HG03196 (cell line): ENCODE measurements at regions not wholly inside any gene's neighbourhood (a gene's known extent, or its start where the extent isn't known, plus 50 kb on each side); places are given as distances from the start of the nearest gene placed in this dataset.

Experiments
- ATAC-seq: cut with Tn5 transposase; IDR thresholded peaks from one replicate; pipeline ENCODE4 v1.9.1; 2021; ENCODE audit not compliant: unreplicated experiment

GRCh38 chr21:35663856-35664606 lies 396.3 kb downstream of the SETD4 start:
- no peak for ATAC-seq

GRCh38 chr21:35658242-35658641 lies 402.1 kb downstream of the SETD4 start:
- no peak for ATAC-seq

GRCh38 chr21:35652872-35653271 lies 407.5 kb downstream of the SETD4 start:
- no peak for ATAC-seq

- ATAC-seq, result no peak
Measured at GRCh38 chr21:35652196-35652595, 408.1 kb downstream of the SETD4 start.

- no peak for ATAC-seq
Measured at GRCh38 chr21:35651196-35651595, 409.1 kb downstream of the SETD4 start.

- no peak for ATAC-seq
Measured at GRCh38 chr21:35649186-35649585, 411.1 kb downstream of the SETD4 start.

GRCh38 chr21:35648512-35648911 lies 411.8 kb downstream of the SETD4 start:
- no peak for ATAC-seq

- no peak for ATAC-seq
Measured at GRCh38 chr21:35646606-35647005, 413.7 kb downstream of the SETD4 start.

GRCh38 chr21:35645991-35646390 lies 414.3 kb downstream of the SETD4 start:
- no peak for ATAC-seq

GRCh38 chr21:35644523-35644922 lies 415.8 kb downstream of the SETD4 start:
- no peak for ATAC-seq

GRCh38 chr21:35643176-35643575 lies 417.1 kb downstream of the SETD4 start:
- ATAC-seq, result no peak

GRCh38 chr21:35641271-35642016 lies 418.9 kb downstream of the SETD4 start:
- ATAC-seq, result no peak

- no peak for ATAC-seq
Measured at GRCh38 chr21:35637431-35637830, 422.9 kb downstream of the SETD4 start.

- ATAC-seq, result no peak
Measured at GRCh38 chr21:35635994-35636393, 424.3 kb downstream of the SETD4 start.

- no peak for ATAC-seq
Measured at GRCh38 chr21:35635261-35635660, 425.1 kb downstream of the SETD4 start.

GRCh38 chr21:35633501-35633900 lies 426.8 kb downstream of the SETD4 start:
- ATAC-seq, result no peak

- ATAC-seq, result no peak
Measured at GRCh38 chr21:35632711-35633110, 427.6 kb downstream of the SETD4 start.

GRCh38 chr21:35628316-35628715 lies 432.0 kb downstream of the SETD4 start:
- no peak for ATAC-seq

GRCh38 chr21:35627462-35627861 lies 432.9 kb downstream of the SETD4 start:
- no peak for ATAC-seq

GRCh38 chr21:35625576-35625975 lies 434.8 kb downstream of the SETD4 start:
- no peak for ATAC-seq

GRCh38 chr21:35624901-35625300 lies 435.4 kb downstream of the SETD4 start:
- no peak for ATAC-seq

GRCh38 chr21:35622612-35623011 lies 437.7 kb downstream of the SETD4 start:
- no peak for ATAC-seq
